Trophoblast cell (in vitro differentiated cells and primary cell): ENCODE measurements at regions not wholly inside any gene's neighbourhood (a gene's known extent, or its start where the extent isn't known, plus 50 kb on each side); places are given as distances from the start of the nearest gene placed in this dataset.

ENCODE experiments used
- DNase-seq, 2 donors: peaks; one replicate each; pipeline ENCODE4 v3.0.0-alpha.2; 2016
- H2AFZ ChIP-seq: 2 replicates; pipeline ENCODE4 v1.6.1; 2013; ENCODE audit warnings: low read length, moderate library complexity, mild to moderate bottlenecking; ENCODE audit not compliant: insufficient read depth, poor library complexity
- H2AK5ac ChIP-seq: 2 replicates; pipeline ENCODE4 v1.6.1; 2013; ENCODE audit warnings: mild to moderate bottlenecking, low read length
- H2BK120ac ChIP-seq: 2 replicates; pipeline ENCODE4 v1.6.1; 2013; ENCODE audit warnings: low read length, mild to moderate bottlenecking, moderate library complexity; ENCODE audit not compliant: insufficient read depth, poor library complexity
- H2BK12ac ChIP-seq: 2 replicates; pipeline ENCODE4 v1.6.1; 2013; ENCODE audit warnings: mild to moderate bottlenecking, low read length, moderate library complexity
- H2BK5ac ChIP-seq: 2 replicates; pipeline ENCODE4 v1.6.1; 2013; ENCODE audit warnings: low read length, low read depth, moderate library complexity, mild to moderate bottlenecking; ENCODE audit not compliant: poor library complexity
- H3K14ac ChIP-seq: 2 replicates; pipeline ENCODE4 v1.6.1; 2013; ENCODE audit warnings: mild to moderate bottlenecking, low read length
- H3K18ac ChIP-seq: 2 replicates; pipeline ENCODE4 v1.6.1; 2013; ENCODE audit warnings: mild to moderate bottlenecking, low read length
- H3K23ac ChIP-seq: 2 replicates; pipeline ENCODE4 v1.6.1; 2013; ENCODE audit warnings: low read length
- H3K27ac ChIP-seq: 2 replicates; pipeline ENCODE4 v1.5.1; 2013; ENCODE audit warnings: low read depth, mild to moderate bottlenecking, inconsistent platforms, low read length, moderate library complexity
- H3K27me3 ChIP-seq: 2 replicates; pipeline ENCODE4 v1.6.1; 2013; ENCODE audit warnings: inconsistent platforms, mild to moderate bottlenecking, low read length, moderate library complexity; ENCODE audit not compliant: insufficient read depth
- H3K36me3 ChIP-seq, 2 experiments: 1 replicate in 1 of 2; 2 replicates in 1 of 2; pipeline ENCODE4 v1.6.1; 2013; ENCODE audit warnings: low read length in 2 of 2, mild to moderate bottlenecking in 2 of 2, moderate library complexity in 1 of 2; ENCODE audit not compliant: insufficient read depth in 2 of 2, control insufficient read depth in 1 of 2
- H3K4ac ChIP-seq: 2 replicates; pipeline ENCODE4 v1.6.1; 2013; ENCODE audit warnings: low read depth, mild to moderate bottlenecking, low read length, moderate library complexity
- H3K4me1 ChIP-seq, 2 experiments: 1 replicate in 1 of 2; 2 replicates in 1 of 2; pipeline ENCODE4 v1.6.1; 2013; ENCODE audit warnings: low read length in 2 of 2, mild to moderate bottlenecking in 2 of 2, moderate library complexity in 1 of 2; ENCODE audit not compliant: insufficient read depth in 2 of 2, control insufficient read depth in 1 of 2
- H3K4me2 ChIP-seq: 2 replicates; pipeline ENCODE4 v1.6.1; 2013; ENCODE audit warnings: inconsistent platforms, mild to moderate bottlenecking, low read length, moderate library complexity
- H3K4me3 ChIP-seq: 2 replicates; pipeline ENCODE4 v1.5.1; 2013; ENCODE audit warnings: mild to moderate bottlenecking, low read depth, low read length, inconsistent platforms
- H3K79me1 ChIP-seq: one replicate; pipeline ENCODE4 v1.6.1; 2013; ENCODE audit warnings: low read length
- H3K79me2 ChIP-seq: 2 replicates; pipeline ENCODE4 v1.6.1; 2013; ENCODE audit warnings: low read length, mild to moderate bottlenecking; ENCODE audit not compliant: control insufficient read depth, insufficient read depth, poor library complexity
- H3K9ac ChIP-seq: 2 replicates; pipeline ENCODE4 v1.6.1; 2013; ENCODE audit warnings: mild to moderate bottlenecking, low read length
- H3K9me3 ChIP-seq: 2 replicates; pipeline ENCODE4 v1.6.1; 2013; ENCODE audit warnings: low read depth, mild to moderate bottlenecking, control low read depth, inconsistent platforms, low read length; ENCODE audit not compliant: insufficient read depth
- H4K12ac ChIP-seq: 2 replicates; pipeline ENCODE4 v1.6.1; 2013; ENCODE audit warnings: low read depth, mild to moderate bottlenecking, low read length, moderate library complexity
- H4K8ac ChIP-seq: 2 replicates; pipeline ENCODE4 v1.6.1; 2013; ENCODE audit warnings: low read depth, mild to moderate bottlenecking, low read length, moderate library complexity
- H4K91ac ChIP-seq: one replicate; pipeline ENCODE4 v1.6.1; 2013; ENCODE audit warnings: low read depth, mild to moderate bottlenecking, low read length, moderate library complexity
- WGBS: extraction: QIAGEN DNeasy Blood & Tissue Kit; methylation state at CpG from one replicate; pipeline ENCODE4 v1.1.7; 2013; ENCODE audit warnings: missing lambda C conversion rate; ENCODE audit not compliant: insufficient read length, insufficient coverage; ENCODE audit errors: extremely low coverage; 5-methylcytosine and 5-hydroxymethylcytosine counted together

DNA sequence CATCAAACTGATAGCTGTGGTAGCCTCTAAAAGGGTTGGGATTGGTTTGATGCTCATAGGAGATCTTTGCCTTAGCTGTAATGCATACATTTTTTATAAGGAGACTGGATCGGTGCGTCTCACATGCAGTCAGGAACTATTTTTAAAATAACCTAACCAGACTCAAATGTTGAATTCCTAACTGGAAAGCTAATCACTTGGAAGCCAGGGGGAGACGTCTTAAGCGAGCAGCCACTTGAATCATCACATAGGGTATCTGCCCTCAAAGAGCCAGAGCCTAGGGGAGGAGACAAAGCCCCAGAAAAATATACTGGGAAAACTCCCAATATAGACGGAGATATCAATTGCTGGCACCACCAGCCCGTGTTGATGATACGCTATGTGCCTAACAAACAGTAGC is 61.7 kb upstream of the PUM1 start:
- DNase-seq = no peak
- Histone ChIP-seq H3K9me3 (no peaks in the 10 kb centered on the region), H3K27me3 (no peaks in the 10 kb centered on the region), H3K23ac (no peak overlapping the region), H3K79me2 (no peaks in the 10 kb centered on the region), H4K12ac (no peak overlapping the region), H2BK12ac (no peak overlapping the region), H3K4me1 (peaks cover 3 to 9% of the 10 kb centered on the region in 2 experiments), H3K4ac (no peak overlapping the region), H3K27ac (no peak overlapping the region), H3K79me1 (no peaks in the 10 kb centered on the region), H2BK120ac (no peak overlapping the region), H2AK5ac (no peak overlapping the region), H3K14ac (no peak overlapping the region), H3K18ac (no peak overlapping the region), H2AFZ (no peak overlapping the region), H3K4me3 (no peak overlapping the region), H3K4me2 (no peak overlapping the region), H3K9ac (no peak overlapping the region), H3K36me3 (no peaks in the 10 kb centered on the region), H2BK5ac (no peak overlapping the region), H4K91ac (no peak overlapping the region), H4K8ac (no peak overlapping the region)
- no CpG with 5 or more reads among the region's 7 CpGs for WGBS

GRCh38 chr1:31122741-31123140 is 57.2 kb upstream of the PUM1 start:
- H4K8ac ChIP-seq = no peak overlapping the region
- H3K4ac ChIP-seq = no peak overlapping the region
- H3K4me1 ChIP-seq = peaks cover 8 to 11% of the 10 kb centered on the region in 2 experiments
- no peak overlapping the region for H3K14ac ChIP-seq
- H3K4me3 ChIP-seq = no peak overlapping the region
- no peak overlapping the region for H3K18ac ChIP-seq
- no peak for DNase-seq
- no CpG with 5 or more reads among the region's 8 CpGs for WGBS
- H3K36me3 ChIP-seq = no peaks in the 10 kb centered on the region
- H3K79me1 ChIP-seq = no peaks in the 10 kb centered on the region
- no peaks in the 10 kb centered on the region for H3K79me2 ChIP-seq
- H2BK5ac ChIP-seq = no peak overlapping the region
- H3K23ac ChIP-seq = no peak overlapping the region
- no peak overlapping the region for H3K9ac ChIP-seq
- H2BK120ac ChIP-seq = no peak overlapping the region
- no peak overlapping the region for H3K27ac ChIP-seq
- H3K27me3 ChIP-seq = no peaks in the 10 kb centered on the region
- H2BK12ac ChIP-seq = no peak overlapping the region
- peak overlapping the region; percentile 72 for H2AK5ac ChIP-seq
- H2AFZ ChIP-seq = no peak overlapping the region
- H3K9me3 ChIP-seq = no peaks in the 10 kb centered on the region
- no peak overlapping the region for H4K91ac ChIP-seq
- no peak overlapping the region for H3K4me2 ChIP-seq
- H4K12ac ChIP-seq = no peak overlapping the region

- Histone ChIP-seq H3K9ac (no peak overlapping the region), H3K79me1 (no peaks in the 10 kb centered on the region), H3K36me3 (no peaks in the 10 kb centered on the region), H2BK120ac (no peak overlapping the region), H3K27ac (no peak overlapping the region), H3K27me3 (no peaks in the 10 kb centered on the region), H2BK12ac (no peak overlapping the region), H3K79me2 (no peaks in the 10 kb centered on the region), H3K14ac (no peak overlapping the region), H2AK5ac (no peak overlapping the region), H4K8ac (no peak overlapping the region), H4K91ac (no peak overlapping the region), H3K23ac (no peak overlapping the region), H2BK5ac (no peak overlapping the region), H3K4me2 (no peak overlapping the region), H3K9me3 (no peaks in the 10 kb centered on the region), H3K4me1 (peaks cover 8% of the 10 kb centered on the region in 2 experiments), H4K12ac (no peak overlapping the region), H3K4me3 (no peak overlapping the region), H3K4ac (no peak overlapping the region), H3K18ac (no peak overlapping the region), H2AFZ (no peak overlapping the region)
- WGBS = no CpG with 5 or more reads among the region's 6 CpGs
- no peak for DNase-seq
Measured at GRCh38 chr1:31122101-31122735, 56.7 kb upstream of the PUM1 start.

DNA sequence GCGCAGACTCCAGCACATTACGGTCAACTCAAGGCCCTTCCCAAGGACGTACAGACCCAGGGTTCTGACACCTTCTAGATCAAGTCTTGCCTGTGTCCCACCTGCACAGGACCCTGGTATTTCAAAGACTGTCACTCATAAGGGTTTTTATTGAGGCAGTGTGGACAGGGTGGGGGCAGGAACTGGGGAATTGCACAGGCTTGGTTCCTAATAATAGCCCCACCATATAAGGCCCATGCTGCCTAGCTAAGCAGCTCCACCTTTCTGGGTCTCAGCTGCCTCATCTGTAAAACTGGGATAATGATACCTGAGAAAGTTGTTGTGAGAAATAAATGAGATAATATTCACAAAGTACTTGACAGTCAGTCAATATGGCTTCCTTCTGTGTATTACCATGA is 55.3 kb upstream of the PUM1 start:
- no peak overlapping the region for H3K9ac ChIP-seq
- no peak overlapping the region for H2BK12ac ChIP-seq

More for the DNA sequence above, 55.3 kb upstream of the PUM1 start:
- Histone ChIP-seq H3K23ac (no peak overlapping the region), H2AFZ (no peak overlapping the region), H4K91ac (no peak overlapping the region), H3K79me1 (no peaks in the 10 kb centered on the region), H3K27me3 (no peaks in the 10 kb centered on the region), H4K12ac (no peak overlapping the region), H3K18ac (no peak overlapping the region), H3K36me3 (no peaks in the 10 kb centered on the region), H3K9me3 (no peaks in the 10 kb centered on the region), H3K27ac (no peak overlapping the region), H2AK5ac (no peak overlapping the region), H3K4me1 (peaks cover 7 to 8% of the 10 kb centered on the region in 2 experiments), H2BK5ac (no peak overlapping the region), H2BK120ac (no peak overlapping the region), H3K4me3 (no peak overlapping the region), H4K8ac (peak overlapping the region; percentile 8), H3K14ac (no peak overlapping the region), H3K4ac (no peak overlapping the region), H3K79me2 (no peaks in the 10 kb centered on the region), H3K4me2 (no peak overlapping the region)
- DNase-seq = no peak
- WGBS = no CpG with 5 or more reads among the region's 3 CpGs
